Forelimb muscle (tissue), 1 donor: ENCODE measurements at regions not wholly inside any gene's neighbourhood (a gene's known extent, or its start where the extent isn't known, plus 50 kb on each side); places are given as distances from the start of the nearest gene placed in this dataset.

Experiments
- DNase-seq: peaks from one replicate; pipeline ENCODE4 v3.0.0-alpha.2; 2013; ENCODE audit warnings: low read depth

- DNase-seq = no peak
Observed at GRCh38 chr15:96415513-96416217, 85.2 kb downstream of the NR2F2 start.

- no peak for DNase-seq
Observed at GRCh38 chr15:96416218-96416933, 85.9 kb downstream of the NR2F2 start.

GRCh38 chr15:96416934-96417759, 86.6 kb downstream of the NR2F2 start:
- DNase-seq = no peak

- no peak for DNase-seq
Observed at GRCh38 chr15:96417760-96418130, 87.2 kb downstream of the NR2F2 start.

GRCh38 chr15:96418146-96418545, 87.6 kb downstream of the NR2F2 start:
- DNase-seq = no peak

- DNase-seq = no peak
Observed at GRCh38 chr15:96421178-96421601, 90.7 kb downstream of the NR2F2 start.

- no peak for DNase-seq
Observed at GRCh38 chr15:96422125-96422524, 91.6 kb downstream of the NR2F2 start.

- no peak for DNase-seq
Observed at GRCh38 chr15:96424674-96425073, 94.2 kb downstream of the NR2F2 start.

- no peak for DNase-seq
Observed at GRCh38 chr15:96428742-96429141, 98.2 kb downstream of the NR2F2 start.

GRCh38 chr15:96431786-96432185, 101.3 kb downstream of the NR2F2 start:
- DNase-seq = no peak

- no peak for DNase-seq
Observed at GRCh38 chr15:96435022-96435421, 104.5 kb downstream of the NR2F2 start.

GRCh38 chr15:96435841-96436240, 105.3 kb downstream of the NR2F2 start:
- no peak for DNase-seq

- no peak for DNase-seq
Observed at GRCh38 chr15:96440978-96441377, 110.5 kb downstream of the NR2F2 start.

GRCh38 chr15:96442076-96442475, 111.6 kb downstream of the NR2F2 start:
- no peak for DNase-seq

GRCh38 chr15:96444865-96445264, 114.4 kb downstream of the NR2F2 start:
- DNase-seq = no peak

- no peak for DNase-seq
Observed at GRCh38 chr15:96448923-96449322, 118.4 kb downstream of the NR2F2 start.

GRCh38 chr15:96457841-96458240, 127.3 kb downstream of the NR2F2 start:
- DNase-seq = no peak

GRCh38 chr15:96460106-96460505, 129.6 kb downstream of the NR2F2 start:
- DNase-seq = no peak

- no peak for DNase-seq
Observed at GRCh38 chr15:96462768-96463750, 132.6 kb downstream of the NR2F2 start.

- no peak for DNase-seq
Observed at GRCh38 chr15:96466389-96466947, 136.0 kb downstream of the NR2F2 start.

- no peak for DNase-seq
Observed at GRCh38 chr15:96468036-96468435, 137.5 kb downstream of the NR2F2 start.
